ENCODE measurements at regions not wholly inside any gene's neighbourhood (a gene's known extent, or its start where the extent isn't known, plus 50 kb on each side); places are given as distances from the start of the nearest gene placed in this dataset.
"Not testable (repeated sequence)": the region's sequence is repeated elsewhere in the genome, so short reads cannot be mapped to it uniquely, and the experiment has no call there.

GRCh38 chr6:26235302-26235670, 129.7 kb upstream of the BTN3A2 start:
- H3K9me3 ChIP-seq (ENCODE audit: insufficient read depth, low read depth, low read length), result no peaks in the 10 kb centered on the region
- H3K4me1 ChIP-seq (ENCODE audit: insufficient read depth, low read length, poor library complexity, severe bottlenecking), result peaks cover 17% of the 10 kb centered on the region
- H3K4me2 ChIP-seq (ENCODE audit: low read depth, low read length, poor library complexity, severe bottlenecking), result peak overlapping the region; percentile 84
- H3K4me3 ChIP-seq (ENCODE audit: low read length, poor library complexity, severe bottlenecking), result peak overlapping the region; percentile 80
- no peaks in the 10 kb centered on the region for H3K79me2 ChIP-seq (ENCODE audit: insufficient read depth, low read length)
- peaks cover 17% of the 10 kb centered on the region for H3F3A ChIP-seq (ENCODE audit: low read depth)
- no peaks in the 10 kb centered on the region for H3K27me3 ChIP-seq (ENCODE audit: insufficient read depth, low read length, poor library complexity, severe bottlenecking)
- H2AFZ ChIP-seq (ENCODE audit: low read length), result peak overlapping the region; percentile 51; the same call in 1 of the 2 replicates
- TF ChIP-seq EZH2phosphoT487 (IDR thresholded peaks at IDR 0.05; ENCODE audit: borderline replicate concordance), result no peak
- no peak for TF ChIP-seq CTCF (conservative IDR thresholded peaks at IDR 0.05; ENCODE audit: low read length)
- no peaks in the 10 kb centered on the region for H4K20me1 ChIP-seq (ENCODE audit: insufficient read depth, low read length, poor library complexity, severe bottlenecking)
- no peaks in the 10 kb centered on the region for H3K9me2 ChIP-seq (replicated peaks; ENCODE audit: low read depth, low read length)
- peak overlapping the region; percentile 99 for H3K9ac ChIP-seq (ENCODE audit: low read depth, low read length, poor library complexity, severe bottlenecking)
- no peaks in the 10 kb centered on the region for H3K36me3 ChIP-seq (ENCODE audit: insufficient read depth, low read length)

GRCh38 chr6:26239415-26239814, 125.6 kb upstream of the BTN3A2 start:
- H3K79me2 ChIP-seq (ENCODE audit: insufficient read depth, low read length); H3K4me2 ChIP-seq (ENCODE audit: low read depth, low read length, poor library complexity, severe bottlenecking); H3K27me3 ChIP-seq (ENCODE audit: insufficient read depth, low read length, poor library complexity, severe bottlenecking); H3F3A ChIP-seq (ENCODE audit: low read depth); H3K9me2 ChIP-seq (replicated peaks; ENCODE audit: low read depth, low read length); H3K36me3 ChIP-seq (ENCODE audit: insufficient read depth, low read length); H3K4me3 ChIP-seq (ENCODE audit: low read length, poor library complexity, severe bottlenecking); H2AFZ ChIP-seq (ENCODE audit: low read length); H3K9me3 ChIP-seq (ENCODE audit: insufficient read depth, low read depth, low read length); H4K20me1 ChIP-seq (ENCODE audit: insufficient read depth, low read length, poor library complexity, severe bottlenecking); H3K9ac ChIP-seq (ENCODE audit: low read depth, low read length, poor library complexity, severe bottlenecking): not testable (repeated sequence)
- peaks cover 14% of the 10 kb centered on the region for H3K4me1 ChIP-seq (ENCODE audit: insufficient read depth, low read length, poor library complexity, severe bottlenecking)

- peaks cover 14% of the 10 kb centered on the region for H3K4me1 ChIP-seq (ENCODE audit: insufficient read depth, low read length, poor library complexity, severe bottlenecking)
- H3K79me2 ChIP-seq (ENCODE audit: insufficient read depth, low read length), result no peaks in the 10 kb centered on the region
- H3K36me3 ChIP-seq (ENCODE audit: insufficient read depth, low read length), result no peaks in the 10 kb centered on the region
- H3K27me3 ChIP-seq (ENCODE audit: insufficient read depth, low read length, poor library complexity, severe bottlenecking), result no peaks in the 10 kb centered on the region
- no peaks in the 10 kb centered on the region for H4K20me1 ChIP-seq (ENCODE audit: insufficient read depth, low read length, poor library complexity, severe bottlenecking)
- H3K9me2 ChIP-seq (replicated peaks; ENCODE audit: low read depth, low read length), result no peaks in the 10 kb centered on the region
- H2AFZ ChIP-seq (ENCODE audit: low read length), result no peak overlapping the region
- no peaks in the 10 kb centered on the region for H3F3A ChIP-seq (ENCODE audit: low read depth)
- H3K9ac ChIP-seq (ENCODE audit: low read depth, low read length, poor library complexity, severe bottlenecking), result no peak overlapping the region
- H3K4me2 ChIP-seq (ENCODE audit: low read depth, low read length, poor library complexity, severe bottlenecking), result no peak overlapping the region
- H3K9me3 ChIP-seq (ENCODE audit: insufficient read depth, low read depth, low read length), result no peaks in the 10 kb centered on the region
- no peak overlapping the region for H3K4me3 ChIP-seq (ENCODE audit: low read length, poor library complexity, severe bottlenecking)
- TF ChIP-seq EZH2phosphoT487 (IDR thresholded peaks at IDR 0.05; ENCODE audit: borderline replicate concordance), result no peak
- TF ChIP-seq CTCF (conservative IDR thresholded peaks at IDR 0.05; ENCODE audit: low read length), result no peak
Observed at GRCh38 chr6:26240157-26241032, 124.6 kb upstream of the BTN3A2 start.
